Activated T-cell treated with anti-CD3 and anti-CD28 coated beads, Interleukin-2, amount 50 U/mL, for 1 hour (primary cell): ENCODE measurements at regions not wholly inside any gene's neighbourhood (a gene's known extent, or its start where the extent isn't known, plus 50 kb on each side); places are given as distances from the start of the nearest gene placed in this dataset.

Source experiments
- DNase-seq: peaks from one replicate; pipeline ENCODE4 v3.0.0-alpha.2; 2020

- no peak for DNase-seq
Observed at GRCh38 chr10:71025535-71025934, 137.2 kb upstream of the PCBD1 start.

- no peak for DNase-seq
Observed at GRCh38 chr10:71028066-71028465, 139.7 kb upstream of the PCBD1 start.

DNA sequence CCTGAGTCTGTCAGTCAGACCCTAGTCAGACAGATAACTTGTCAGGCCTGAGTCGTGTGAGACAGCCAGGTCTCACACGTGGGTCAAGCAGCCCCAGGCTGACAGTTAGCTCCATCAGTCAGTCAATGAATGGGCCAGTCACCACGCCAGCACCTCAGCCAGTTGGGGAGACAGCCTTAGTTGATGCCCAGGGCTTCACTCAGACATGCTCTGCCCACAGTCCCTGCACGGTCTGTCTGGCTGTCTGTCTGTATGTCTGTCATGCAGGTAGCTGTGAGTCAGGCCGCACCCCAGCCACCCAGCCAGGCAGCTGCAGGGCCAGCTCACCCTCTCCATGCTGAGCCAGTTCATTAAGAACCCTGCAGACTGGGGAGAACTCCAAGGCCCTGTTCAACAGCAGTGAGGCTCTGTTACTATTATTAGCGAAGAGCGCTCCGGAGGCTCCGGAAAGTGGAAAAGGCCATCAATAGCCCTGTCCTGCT lies 141.1 kb upstream of the PCBD1 start:
- DNase-seq, result no peak

DNA sequence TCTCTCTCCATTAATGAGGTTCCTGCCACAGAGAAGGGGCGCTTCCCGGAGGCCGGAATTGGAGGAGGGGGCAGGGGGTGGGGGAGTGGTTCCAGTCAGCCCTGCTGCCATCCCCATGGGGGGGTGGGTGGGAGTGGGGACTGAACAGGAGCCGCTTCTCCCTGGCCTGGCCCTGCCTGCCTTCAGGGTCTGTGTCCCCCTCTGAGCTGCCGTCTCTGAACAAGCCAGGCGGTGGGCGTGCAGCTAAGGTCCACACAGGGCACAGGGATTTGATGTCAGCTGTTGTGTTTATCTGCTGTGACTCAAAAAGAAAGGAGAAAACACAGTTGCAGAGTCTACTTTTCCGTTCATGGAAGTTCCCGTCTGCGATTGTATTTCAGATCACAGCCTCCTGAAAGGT lies 141.5 kb upstream of the PCBD1 start:
- no peak for DNase-seq

- no peak for DNase-seq
Observed at GRCh38 chr10:71031026-71031425, 142.7 kb upstream of the PCBD1 start.

DNA sequence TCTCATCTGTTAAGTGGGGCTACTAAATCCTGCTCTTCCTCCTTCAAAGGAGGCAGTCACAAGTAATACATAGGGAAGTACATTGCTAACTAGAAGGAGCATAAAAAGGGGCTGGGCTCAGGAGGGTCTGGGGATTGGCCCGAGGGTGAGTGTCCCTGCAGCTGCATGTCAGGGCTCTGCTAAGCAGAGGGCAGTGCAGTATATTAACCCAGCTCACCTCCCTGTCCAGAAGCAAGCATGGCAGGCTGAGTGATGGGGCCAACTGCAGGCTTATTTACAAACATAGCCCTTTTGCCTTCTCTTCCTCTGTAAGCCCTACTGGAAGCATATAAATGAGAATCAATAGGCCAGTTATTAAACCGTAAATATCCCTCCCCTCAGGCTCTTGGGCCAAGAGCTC lies 143.2 kb upstream of the PCBD1 start:
- DNase-seq, result no peak

- DNase-seq, result no peak
Observed at GRCh38 chr10:71032887-71033286, 144.5 kb upstream of the PCBD1 start.

GRCh38 chr10:71033396-71033980 lies 145.1 kb upstream of the PCBD1 start:
- DNase-seq, result no peak

DNA sequence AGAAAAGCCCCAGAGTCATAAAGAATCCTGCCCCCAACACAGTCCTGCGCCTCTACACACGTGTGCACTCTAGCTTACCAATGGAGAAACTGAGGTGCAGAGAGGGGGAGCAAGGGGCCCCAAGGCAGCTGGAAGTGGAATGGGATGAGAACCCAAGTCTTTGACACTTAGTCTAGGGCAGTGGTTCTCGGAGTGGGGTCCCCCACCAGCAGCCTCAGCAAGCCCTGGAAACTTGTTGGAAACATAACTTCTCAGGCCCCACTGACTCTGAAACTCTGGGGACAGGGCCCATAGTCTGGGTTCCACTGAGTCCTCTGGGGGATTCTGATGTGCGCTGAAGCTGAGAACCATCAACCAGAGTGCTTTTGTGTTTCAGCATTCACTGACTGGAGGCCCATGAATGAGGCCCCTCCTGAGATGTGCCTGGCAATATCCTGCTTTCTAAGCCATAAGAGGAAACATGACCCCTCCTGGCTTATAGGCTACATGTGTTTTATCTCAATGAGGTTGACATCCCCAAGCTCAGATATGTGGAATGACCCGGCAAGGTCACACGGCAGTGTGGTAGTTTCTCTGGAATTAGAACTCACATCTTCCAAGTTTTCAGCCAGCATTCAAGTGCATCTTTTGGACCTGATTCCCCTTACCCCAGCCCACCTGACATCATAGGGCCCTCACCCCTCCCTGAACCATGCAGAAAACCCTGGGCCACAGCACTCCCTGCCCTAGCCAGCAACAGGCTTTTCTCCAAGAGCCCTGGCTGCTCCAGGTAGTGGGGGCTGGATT lies 147.3 kb upstream of the PCBD1 start:
- no peak for DNase-seq

- no peak for DNase-seq
Observed at GRCh38 chr10:71036297-71036966, 148.1 kb upstream of the PCBD1 start.

GRCh38 chr10:71038091-71038633 lies 149.8 kb upstream of the PCBD1 start:
- DNase-seq, result no peak

DNA sequence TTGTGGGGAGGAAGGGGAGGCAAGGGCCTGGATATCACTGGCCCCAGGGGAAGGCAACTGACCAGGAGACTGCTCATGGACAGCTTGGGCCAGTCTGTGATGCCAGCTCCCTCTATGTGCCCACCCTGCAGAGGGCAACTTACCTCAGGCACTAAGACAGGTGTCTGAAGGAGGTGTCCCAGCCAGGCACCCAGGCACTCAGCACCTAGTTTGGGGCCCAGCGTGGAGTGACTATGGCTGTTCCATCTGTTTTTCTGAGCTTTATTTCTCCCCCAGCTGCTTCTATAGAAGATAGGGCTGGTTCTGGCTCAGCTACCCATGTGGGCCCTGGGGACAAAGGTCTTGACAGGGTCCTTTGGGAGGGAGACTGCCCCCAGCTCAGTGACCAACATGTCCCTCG lies 150.6 kb upstream of the PCBD1 start:
- DNase-seq, result no peak

DNA sequence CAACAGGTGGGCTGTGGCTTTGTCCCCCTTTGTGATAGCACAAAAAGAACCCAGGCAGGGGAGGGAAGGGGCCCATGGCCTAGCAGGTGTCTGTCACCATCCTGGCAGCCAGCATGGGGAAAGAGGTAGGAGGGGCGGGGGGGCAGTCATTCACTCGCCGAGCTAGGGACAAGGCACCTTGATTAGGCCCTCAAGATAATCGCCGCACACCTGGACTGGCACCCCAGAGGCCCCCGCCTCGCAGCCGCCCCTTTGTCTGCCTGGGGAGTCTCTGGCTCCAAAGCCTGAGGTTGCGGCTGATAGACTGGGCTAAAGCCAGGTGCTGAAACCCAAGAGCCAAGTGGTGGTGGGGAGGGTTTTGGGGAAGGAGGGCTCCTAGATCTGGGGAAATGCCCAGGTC lies 151.2 kb upstream of the PCBD1 start:
- DNase-seq, result no peak

- DNase-seq, result no peak
Observed at GRCh38 chr10:71040343-71040742, 152.0 kb upstream of the PCBD1 start.

- DNase-seq, result no peak
Observed at GRCh38 chr10:71040846-71041605, 152.7 kb upstream of the PCBD1 start.

DNA sequence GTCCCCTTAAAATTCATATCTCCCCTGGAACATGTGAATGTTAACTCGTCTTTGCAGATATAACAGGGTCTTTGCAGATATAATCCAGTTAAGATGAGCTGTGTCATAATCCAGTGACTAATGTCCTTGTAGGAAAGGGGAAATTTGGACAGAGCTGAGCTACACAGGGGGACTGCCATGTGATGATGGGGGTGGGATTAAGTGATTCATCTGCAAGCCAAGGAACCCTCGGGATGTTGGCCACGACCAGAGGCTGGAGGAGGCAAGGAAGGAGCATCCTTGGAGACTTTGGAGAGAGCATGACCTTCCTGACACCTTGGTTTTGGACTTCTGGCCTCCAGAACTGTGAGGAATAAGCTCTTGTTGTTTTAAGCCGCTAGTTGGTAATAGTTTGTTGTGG lies 153.9 kb upstream of the PCBD1 start:
- no peak for DNase-seq

- DNase-seq, result no peak
Observed at GRCh38 chr10:71042699-71043098, 154.3 kb upstream of the PCBD1 start.

DNA sequence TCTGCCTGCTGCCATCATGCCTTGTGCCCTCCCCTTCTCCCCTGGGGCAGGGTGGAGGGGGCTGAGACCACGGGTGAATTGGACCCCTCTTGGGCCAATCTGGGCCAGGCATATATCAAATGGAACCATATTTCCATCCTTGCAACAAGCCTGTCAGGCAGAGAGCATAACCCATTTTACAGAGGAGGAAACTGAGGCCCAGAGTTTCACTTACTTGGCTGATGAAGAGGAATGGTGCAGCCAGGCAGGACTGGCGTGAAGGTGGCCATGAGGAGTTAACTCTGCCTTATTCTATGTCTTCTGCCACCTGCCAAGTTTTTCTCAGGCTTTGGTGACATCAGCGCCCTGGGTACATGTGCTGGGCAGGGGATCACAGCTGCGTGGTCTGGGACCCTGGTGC lies 155.5 kb upstream of the PCBD1 start:
- DNase-seq, result no peak

DNA sequence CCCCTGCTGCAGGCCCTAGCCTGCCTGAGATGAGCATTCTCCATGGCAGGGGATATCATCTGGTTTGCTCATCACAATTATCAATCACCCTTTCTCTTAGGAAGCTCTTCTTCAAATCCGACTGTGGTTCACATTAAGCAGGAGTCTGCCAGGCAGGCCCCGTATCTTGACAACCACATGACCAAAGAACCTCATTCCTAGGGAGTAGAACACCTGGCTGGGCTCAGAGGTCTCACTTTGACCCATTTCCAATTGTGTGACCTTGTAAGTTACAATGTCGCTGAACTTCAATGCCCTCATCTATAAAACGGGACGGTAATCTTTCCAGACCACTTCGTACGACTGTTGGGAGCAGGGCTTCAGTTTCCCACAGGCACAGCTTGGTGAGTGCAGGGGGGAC lies 156.4 kb upstream of the PCBD1 start:
- DNase-seq, result no peak

- DNase-seq, result no peak
Observed at GRCh38 chr10:71045204-71045809, 156.9 kb upstream of the PCBD1 start.

DNA sequence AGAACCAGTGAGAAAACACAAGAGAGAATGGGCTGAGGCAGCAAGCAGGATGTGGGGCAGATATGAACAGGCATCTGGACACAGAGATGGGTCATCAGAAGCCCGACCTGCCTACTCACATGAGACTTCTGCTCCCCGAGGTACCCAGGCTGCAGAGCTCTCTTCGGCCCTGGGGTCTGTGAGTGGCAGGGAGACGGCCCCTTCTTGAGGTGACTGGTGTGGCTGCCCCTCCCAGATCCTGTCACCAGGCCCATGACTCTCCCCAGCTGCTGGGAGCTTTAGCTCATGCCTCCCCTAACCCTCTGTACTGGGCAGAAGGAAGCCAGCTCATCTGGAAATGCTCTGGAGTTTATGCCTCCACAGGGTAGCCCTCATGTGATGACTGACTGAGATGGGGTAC lies 157.6 kb upstream of the PCBD1 start:
- DNase-seq, result no peak

GRCh38 chr10:71046747-71047146 lies 158.4 kb upstream of the PCBD1 start:
- no peak for DNase-seq
